Astrocyte of the spinal cord (primary cell): ENCODE measurements at regions not wholly inside any gene's neighbourhood (a gene's known extent, or its start where the extent isn't known, plus 50 kb on each side); places are given as distances from the start of the nearest gene placed in this dataset.

Source experiments
- DNase-seq: peaks from one replicate; pipeline ENCODE4 v3.0.0; 2011; ENCODE audit warnings: low read depth, low spot score
- H3K4me3 ChIP-seq: 2 replicates; pipeline ENCODE4 v1.5.1; 2011; ENCODE audit warnings: low read depth, mild to moderate bottlenecking, low read length, moderate library complexity
- CTCF ChIP-seq: IDR thresholded peaks from 2 replicates; pipeline ENCODE4 v1.5.1; 2012; ENCODE audit warnings: low read depth, mild to moderate bottlenecking, low read length, inconsistent platforms
- in situ Hi-C: cut with HindIII; loops from 2 replicates; pipeline ENCODE4 v1.10.0; 2017; ENCODE audit warnings: low sequenced_read_pairs

- in situ Hi-C loops = no loop called here
- no peak overlapping the region for H3K4me3 ChIP-seq
- DNase-seq = no peak
- TF ChIP-seq CTCF = no peak
Observed at GRCh38 chr12:4133636-4134447, 139.7 kb upstream of the CCND2 start.

- in situ Hi-C loops = no loop called here
- TF ChIP-seq CTCF = no peak
- no peak overlapping the region for H3K4me3 ChIP-seq
- no peak for DNase-seq
Observed at GRCh38 chr12:4133029-4133428, 140.5 kb upstream of the CCND2 start.

GRCh38 chr12:4121506-4122020 lies 152.0 kb upstream of the CCND2 start:
- in situ Hi-C loops = no loop called here
- TF ChIP-seq CTCF = no peak
- no peak overlapping the region for H3K4me3 ChIP-seq
- DNase-seq = no peak

- no peak for DNase-seq
- H3K4me3 ChIP-seq = no peak overlapping the region
- in situ Hi-C loops = no loop called here
- TF ChIP-seq CTCF = no peak
Observed at GRCh38 chr12:4120316-4120917, 153.1 kb upstream of the CCND2 start.

- DNase-seq = no peak
- H3K4me3 ChIP-seq = no peak overlapping the region
- in situ Hi-C loops = no loop called here
- no peak for TF ChIP-seq CTCF
Observed at GRCh38 chr12:4119157-4119761, 154.3 kb upstream of the CCND2 start.

- in situ Hi-C loops = no loop called here
- H3K4me3 ChIP-seq = no peak overlapping the region
- no peak for DNase-seq
- no peak for TF ChIP-seq CTCF
Observed at GRCh38 chr12:4118601-4119156, 154.9 kb upstream of the CCND2 start.
